A673 (cell line): ENCODE measurements at regions not wholly inside any gene's neighbourhood (a gene's known extent, or its start where the extent isn't known, plus 50 kb on each side); places are given as distances from the start of the nearest gene placed in this dataset.

Experiments
- CTCF ChIP-seq: fragments of 300-800, 200-600 bp; sonication (generic); conservative IDR thresholded peaks from 2 replicates; pipeline ENCODE4 v1.5.1; 2017; ENCODE audit warnings: low read depth, mild to moderate bottlenecking, antibody characterized with exemption, low read length, moderate library complexity, mixed read lengths
- EZH2 ChIP-seq: fragments of 200-600 bp; sonication (generic); IDR thresholded peaks from 2 replicates; pipeline ENCODE4 v1.6.1; 2017; ENCODE audit warnings: borderline replicate concordance, low read depth, mild to moderate bottlenecking, mixed read lengths, antibody characterized with exemption, low read length; ENCODE audit not compliant: poor library complexity, severe bottlenecking

GRCh38 chr1:5005171-5005570 lies 350.8 kb downstream of the AJAP1 start:
- TF ChIP-seq CTCF, result no peak
- no peak for TF ChIP-seq EZH2
